ENCODE measurements at regions not wholly inside any gene's neighbourhood (a gene's known extent, or its start where the extent isn't known, plus 50 kb on each side); places are given as distances from the start of the nearest gene placed in this dataset.

DNA sequence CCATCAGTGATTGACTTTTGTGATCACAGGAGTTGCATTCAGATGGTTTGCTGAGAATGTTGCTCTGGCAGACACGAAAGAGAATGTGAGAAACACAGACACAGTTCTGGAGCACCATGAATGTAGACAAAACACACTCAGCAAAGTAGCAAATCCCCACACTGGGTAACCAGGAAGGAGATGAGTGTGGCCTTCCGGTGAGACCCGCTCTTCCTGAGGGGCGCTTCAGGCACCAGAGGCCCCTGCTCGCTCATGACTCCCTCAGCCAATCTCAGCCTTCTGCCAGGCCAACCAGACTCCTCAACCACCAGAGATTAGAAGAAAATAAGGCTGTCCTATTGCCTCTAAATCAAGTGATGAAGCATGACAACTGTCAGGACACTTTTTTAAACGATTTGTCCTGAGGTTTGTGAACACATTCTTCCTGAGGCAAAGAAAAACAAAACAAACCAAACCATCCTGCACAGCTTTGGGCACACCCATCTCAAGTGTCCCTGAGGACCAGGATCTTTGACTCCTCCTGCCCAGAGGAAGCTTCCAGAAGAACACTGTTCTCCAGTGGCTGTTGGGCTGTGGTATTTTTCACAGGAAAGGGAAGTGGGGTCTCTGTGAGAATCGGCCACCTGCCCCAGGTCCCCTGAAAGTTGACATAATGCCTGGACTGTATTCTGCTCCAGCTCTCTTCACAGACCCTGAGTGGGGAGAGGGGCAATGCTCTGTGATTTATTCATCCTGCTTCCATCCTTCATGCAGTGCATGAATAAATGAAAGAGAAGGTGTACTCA lies 152.8 kb downstream of the BCL11A start:
- no TSS peak for BruUV-seq (replicated peaks)
- intact Hi-C loops (cut with micrococcal nuclease; ENCODE audit: unreplicated experiment): no loop called here
- no peak for DNase-seq

DNA sequence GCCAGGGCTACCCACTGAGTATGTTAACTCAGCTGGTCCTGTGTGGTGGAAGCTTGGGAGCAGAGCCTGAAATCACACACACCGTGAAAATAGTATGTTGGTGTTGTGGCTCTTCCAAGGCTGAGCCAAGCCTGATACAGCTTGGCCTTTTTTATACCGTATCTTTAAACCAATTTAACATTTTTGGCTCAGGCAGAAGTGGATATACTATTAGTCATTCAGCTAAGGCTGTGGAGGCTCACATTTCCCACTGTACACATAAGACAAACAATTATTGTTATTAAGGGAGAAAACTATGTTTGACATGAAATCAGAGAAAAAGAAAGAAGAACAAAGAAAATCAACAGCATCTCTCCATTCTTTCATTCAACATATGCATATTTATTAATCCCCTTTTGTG lies 159.0 kb downstream of the BCL11A start:
- no TSS peak for BruUV-seq (replicated peaks)
- Mint-ChIP-seq H3K36me3 (ENCODE audit: insufficient read depth, unreplicated experiment) (no peaks in the 10 kb centered on the region), H3K27ac (ENCODE audit: unreplicated experiment) (no peak overlapping the region), H3K4me3 (ENCODE audit: low read depth, unreplicated experiment) (no peak overlapping the region), H3K9me3 (ENCODE audit: low read depth, unreplicated experiment) (no peaks in the 10 kb centered on the region), H3K4me1 (ENCODE audit: low read depth, unreplicated experiment) (no peaks in the 10 kb centered on the region), H3K27me3 (ENCODE audit: unreplicated experiment) (peaks cover 30% of the 10 kb centered on the region)
- intact Hi-C loops (cut with micrococcal nuclease; ENCODE audit: unreplicated experiment): no loop called here
- CTCF ChIA-PET: interaction anchor here (0.6 kb wide), 1 partner anchor 63 kb away, joined by 3 read pairs; no protein-coding TSS in a partner anchor
- DNase-seq: no peak
- TF ChIP-seq, protein P1, sequence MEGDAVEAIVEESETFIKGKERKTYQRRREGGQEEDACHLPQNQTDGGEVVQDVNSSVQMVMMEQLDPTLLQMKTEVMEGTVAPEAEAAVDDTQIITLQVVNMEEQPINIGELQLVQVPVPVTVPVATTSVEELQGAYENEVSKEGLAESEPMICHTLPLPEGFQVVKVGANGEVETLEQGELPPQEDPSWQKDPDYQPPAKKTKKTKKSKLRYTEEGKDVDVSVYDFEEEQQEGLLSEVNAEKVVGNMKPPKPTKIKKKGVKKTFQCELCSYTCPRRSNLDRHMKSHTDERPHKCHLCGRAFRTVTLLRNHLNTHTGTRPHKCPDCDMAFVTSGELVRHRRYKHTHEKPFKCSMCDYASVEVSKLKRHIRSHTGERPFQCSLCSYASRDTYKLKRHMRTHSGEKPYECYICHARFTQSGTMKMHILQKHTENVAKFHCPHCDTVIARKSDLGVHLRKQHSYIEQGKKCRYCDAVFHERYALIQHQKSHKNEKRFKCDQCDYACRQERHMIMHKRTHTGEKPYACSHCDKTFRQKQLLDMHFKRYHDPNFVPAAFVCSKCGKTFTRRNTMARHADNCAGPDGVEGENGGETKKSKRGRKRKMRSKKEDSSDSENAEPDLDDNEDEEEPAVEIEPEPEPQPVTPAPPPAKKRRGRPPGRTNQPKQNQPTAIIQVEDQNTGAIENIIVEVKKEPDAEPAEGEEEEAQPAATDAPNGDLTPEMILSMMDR (IDR thresholded peaks at IDR 0.05; ENCODE audit: unreplicated experiment): no peak

More for the DNA sequence above, 152.8 kb downstream of the BCL11A start:
- Mint-ChIP-seq H3K4me1 (ENCODE audit: low read depth, unreplicated experiment) (no peaks in the 10 kb centered on the region), H3K9me3 (ENCODE audit: low read depth, unreplicated experiment) (no peaks in the 10 kb centered on the region), H3K36me3 (ENCODE audit: insufficient read depth, unreplicated experiment) (no peaks in the 10 kb centered on the region), H3K27me3 (ENCODE audit: unreplicated experiment) (peaks cover 46% of the 10 kb centered on the region), H3K4me3 (ENCODE audit: low read depth, unreplicated experiment) (no peak overlapping the region), H3K27ac (ENCODE audit: unreplicated experiment) (no peak overlapping the region)
- TF ChIP-seq, protein P1 (IDR thresholded peaks at IDR 0.05; ENCODE audit: unreplicated experiment): no peak
- CTCF ChIA-PET: no interaction called here

DNA sequence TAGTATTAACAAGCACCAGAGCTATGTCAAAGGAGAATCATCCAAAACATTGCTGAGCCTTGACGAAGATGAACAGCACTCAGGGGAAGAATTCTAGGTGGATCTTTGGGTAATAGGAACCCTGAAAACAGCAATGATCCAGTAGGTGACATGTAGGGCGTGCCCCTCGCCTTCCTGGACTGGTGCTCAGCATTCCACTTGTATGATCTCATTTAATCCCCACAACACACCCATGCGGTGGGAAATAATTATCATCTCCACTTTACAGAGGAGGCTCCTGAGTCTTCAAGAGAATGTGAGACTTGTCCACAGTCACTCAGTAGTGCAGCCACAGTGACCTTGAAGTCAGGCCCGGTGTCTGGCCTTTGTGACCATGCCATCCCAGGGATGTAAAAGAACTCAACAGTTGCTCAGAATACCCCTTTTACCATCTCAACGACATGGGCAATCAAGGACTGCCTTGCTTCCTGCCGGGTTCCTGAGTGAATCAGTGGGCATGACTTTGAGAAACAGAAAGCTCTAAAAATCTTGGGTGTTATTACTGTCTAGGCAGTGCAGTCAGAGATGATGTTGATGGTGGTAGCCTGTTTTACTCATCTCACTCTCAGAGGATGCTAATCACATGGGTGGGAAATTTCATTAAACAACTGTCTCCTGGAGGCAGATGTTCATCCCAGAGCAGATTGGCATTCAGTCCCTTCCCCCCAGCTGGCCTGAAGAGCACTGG lies 161.6 kb downstream of the BCL11A start:
- no peak overlapping the region for H3K27ac Mint-ChIP-seq (ENCODE audit: unreplicated experiment)
- H3K4me3 Mint-ChIP-seq (ENCODE audit: low read depth, unreplicated experiment): no peak overlapping the region
- no peaks in the 10 kb centered on the region for H3K36me3 Mint-ChIP-seq (ENCODE audit: insufficient read depth, unreplicated experiment)
- no peaks in the 10 kb centered on the region for H3K9me3 Mint-ChIP-seq (ENCODE audit: low read depth, unreplicated experiment)
- TF ChIP-seq, protein P1 (IDR thresholded peaks at IDR 0.05; ENCODE audit: unreplicated experiment): no peak
- H3K27me3 Mint-ChIP-seq (ENCODE audit: unreplicated experiment): peaks cover 29% of the 10 kb centered on the region
- no peak for DNase-seq
- CTCF ChIA-PET: no interaction called here
- no peaks in the 10 kb centered on the region for H3K4me1 Mint-ChIP-seq (ENCODE audit: low read depth, unreplicated experiment)
- intact Hi-C loops (cut with micrococcal nuclease; ENCODE audit: unreplicated experiment): no loop called here
- no TSS peak for BruUV-seq (replicated peaks)

DNA sequence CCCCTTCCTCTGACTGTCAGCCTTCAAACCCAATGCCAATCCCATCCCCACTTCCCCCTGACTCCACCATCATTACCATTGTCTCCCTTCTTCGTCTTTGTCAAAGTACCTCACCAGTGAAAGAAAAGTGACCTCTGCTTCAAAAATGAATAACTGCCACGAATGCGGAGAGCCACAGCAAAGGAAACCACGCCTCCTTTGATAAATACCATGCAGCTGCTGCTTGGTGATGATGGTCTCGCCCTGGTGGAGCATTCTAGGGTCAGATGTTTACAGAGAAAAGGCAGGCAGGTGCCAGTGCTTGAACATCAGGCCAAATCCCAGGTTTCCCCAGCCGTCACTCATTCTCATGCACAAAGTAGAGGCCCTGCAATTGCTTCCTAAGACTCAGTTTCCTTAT lies 162.2 kb downstream of the BCL11A start:
- Mint-ChIP-seq H3K36me3 (ENCODE audit: insufficient read depth, unreplicated experiment) (no peaks in the 10 kb centered on the region), H3K4me1 (ENCODE audit: low read depth, unreplicated experiment) (no peaks in the 10 kb centered on the region), H3K4me3 (ENCODE audit: low read depth, unreplicated experiment) (no peak overlapping the region), H3K27ac (ENCODE audit: unreplicated experiment) (no peak overlapping the region), H3K27me3 (ENCODE audit: unreplicated experiment) (peaks cover 23% of the 10 kb centered on the region), H3K9me3 (ENCODE audit: low read depth, unreplicated experiment) (no peaks in the 10 kb centered on the region)
- DNase-seq: no peak
- CTCF ChIA-PET: no interaction called here
- BruUV-seq (replicated peaks): no TSS peak
- TF ChIP-seq, protein P1 (IDR thresholded peaks at IDR 0.05; ENCODE audit: unreplicated experiment): no peak
- intact Hi-C loops (cut with micrococcal nuclease; ENCODE audit: unreplicated experiment): no loop called here

Measured in Calu3 (cell line).